DOHH2 (cell line): ENCODE measurements at regions not wholly inside any gene's neighbourhood (a gene's known extent, or its start where the extent isn't known, plus 50 kb on each side); places are given as distances from the start of the nearest gene placed in this dataset.
"Not testable (repeated sequence)": the region's sequence is repeated elsewhere in the genome, so short reads cannot be mapped to it uniquely, and the experiment has no call there.

Source experiments
- H3F3A ChIP-seq: fragments of 200-600 bp; sonication (generic), shearing (Covaris generic); 2 replicates; pipeline ENCODE4 v1.6.0; 2016; ENCODE audit warnings: antibody characterized with exemption, mild to moderate bottlenecking; ENCODE audit not compliant: control insufficient read depth, insufficient read depth
- H3K27ac ChIP-seq: fragments of 200-600 bp; sonication (generic); 2 replicates; pipeline ENCODE4 v1.5.1; 2014; ENCODE audit warnings: low read depth, mild to moderate bottlenecking, low read length, moderate library complexity
- H3K27me3 ChIP-seq: fragments of 200-600 bp; sonication (generic); 2 replicates; pipeline ENCODE4 v1.6.1; 2014; ENCODE audit warnings: mild to moderate bottlenecking, low read length, mixed read lengths; ENCODE audit not compliant: control insufficient read depth
- H3K36me3 ChIP-seq: fragments of 200-600 bp; sonication (generic); 2 replicates; pipeline ENCODE4 v1.6.1; 2014; ENCODE audit warnings: mild to moderate bottlenecking, low read length, moderate library complexity, mixed read lengths; ENCODE audit not compliant: control insufficient read depth
- H3K4me1 ChIP-seq: fragments of 200-600 bp; sonication (generic); 2 replicates; pipeline ENCODE4 v1.6.1; 2014; ENCODE audit warnings: mild to moderate bottlenecking, low read length, mixed read lengths; ENCODE audit not compliant: control insufficient read depth
- H3K4me2 ChIP-seq: fragments of 200-600 bp; sonication (generic); 2 replicates; pipeline ENCODE4 v1.6.0; 2014; ENCODE audit warnings: mild to moderate bottlenecking, low read length, moderate library complexity
- H3K4me3 ChIP-seq: fragments of 200-600 bp; sonication (generic); 2 replicates; pipeline ENCODE4 v1.5.1; 2014; ENCODE audit warnings: mild to moderate bottlenecking, low read length, mixed read lengths
- H3K79me2 ChIP-seq: fragments of 200-600 bp; sonication (generic); 2 replicates; pipeline ENCODE4 v1.6.1; 2014; ENCODE audit warnings: mild to moderate bottlenecking, low read length, mixed read lengths; ENCODE audit not compliant: control insufficient read depth
- H3K9me2 ChIP-seq: fragments of 200-600 bp; sonication (generic); replicated peaks from 2 replicates; pipeline ENCODE4 v1.6.1; 2014; ENCODE audit warnings: mild to moderate bottlenecking, low read length, mixed read lengths; ENCODE audit not compliant: control insufficient read depth
- H3K9me3 ChIP-seq: fragments of 200-600 bp; sonication (generic); 2 replicates; pipeline ENCODE4 v1.6.1; 2014; ENCODE audit warnings: antibody characterized with exemption, low read length, mixed read lengths; ENCODE audit not compliant: control insufficient read depth, insufficient read depth
- H4K20me1 ChIP-seq: fragments of 200-600 bp; sonication (generic); 2 replicates; pipeline ENCODE4 v1.6.0; 2014; ENCODE audit warnings: low read depth, mild to moderate bottlenecking, antibody characterized with exemption, low read length, moderate library complexity; ENCODE audit not compliant: control insufficient read depth, insufficient read depth
- CTCF ChIP-seq: fragments of 200-600 bp; sonication (generic); IDR thresholded peaks from one replicate; pipeline ENCODE4 v1.5.1; 2014; ENCODE audit warnings: antibody characterized with exemption, mild to moderate bottlenecking, low read depth, low read length; ENCODE audit not compliant: poor library complexity, severe bottlenecking
- EZH2phosphoT487 ChIP-seq: fragments of 200-600 bp; sonication (generic); IDR thresholded peaks from 2 replicates; pipeline ENCODE4 v1.6.1; 2017; ENCODE audit warnings: borderline replicate concordance, mild to moderate bottlenecking, antibody characterized with exemption, low read length, moderate library complexity, mixed read lengths

DNA sequence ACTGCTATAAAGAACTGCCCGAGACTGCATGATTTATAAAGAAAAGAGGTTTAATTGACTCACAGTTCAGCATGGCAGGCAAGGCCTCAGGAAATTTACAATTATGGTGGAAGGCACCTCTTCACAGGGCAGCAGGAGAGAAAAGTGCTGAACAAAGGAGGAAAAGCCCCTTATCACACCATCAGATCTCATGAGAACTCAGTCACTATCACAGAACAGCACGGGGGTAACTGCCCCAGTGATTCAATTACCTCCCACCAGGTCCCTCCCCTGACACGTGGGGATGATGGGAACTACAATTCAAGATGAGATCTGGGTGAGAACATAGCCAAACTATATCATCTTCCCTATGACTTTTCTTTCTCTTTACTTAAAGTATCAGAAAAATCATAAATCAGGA is 104.0 kb upstream of the SYN3 start:
- no peak overlapping the region for H3K27ac ChIP-seq
- no peaks in the 10 kb centered on the region for H3K36me3 ChIP-seq
- no peaks in the 10 kb centered on the region for H3K9me3 ChIP-seq
- H3K4me3 ChIP-seq: no peak overlapping the region
- no peaks in the 10 kb centered on the region for H3K9me2 ChIP-seq
- no peaks in the 10 kb centered on the region for H3F3A ChIP-seq
- no peaks in the 10 kb centered on the region for H3K79me2 ChIP-seq
- TF ChIP-seq EZH2phosphoT487 (no peak), CTCF (no peak)
- H3K27me3 ChIP-seq: no peaks in the 10 kb centered on the region
- peaks cover 9% of the 10 kb centered on the region for H3K4me1 ChIP-seq
- H3K4me2 ChIP-seq: no peak overlapping the region
- H4K20me1 ChIP-seq: no peaks in the 10 kb centered on the region

GRCh38 chr22:33160525-33160924 is 102.3 kb upstream of the SYN3 start:
- peaks cover 9% of the 10 kb centered on the region; the same call in 1 of the 2 replicates for H3K9me3 ChIP-seq
- TF ChIP-seq CTCF (no peak), EZH2phosphoT487 (no peak)
- H3K36me3 ChIP-seq: no peaks in the 10 kb centered on the region
- peaks cover 10% of the 10 kb centered on the region for H3K4me1 ChIP-seq
- H4K20me1 ChIP-seq: no peaks in the 10 kb centered on the region
- no peak overlapping the region for H3K4me2 ChIP-seq
- H3K79me2 ChIP-seq: no peaks in the 10 kb centered on the region
- no peak overlapping the region for H3K27ac ChIP-seq
- H3K27me3 ChIP-seq: no peaks in the 10 kb centered on the region
- no peaks in the 10 kb centered on the region for H3F3A ChIP-seq
- H3K9me2 ChIP-seq: no peaks in the 10 kb centered on the region
- H3K4me3 ChIP-seq: no peak overlapping the region

- not testable (repeated sequence) for H3K4me3 ChIP-seq, H4K20me1 ChIP-seq, H3K27ac ChIP-seq, H3K27me3 ChIP-seq, H3K79me2 ChIP-seq, H3K36me3 ChIP-seq, H3K4me2 ChIP-seq, H3K9me2 ChIP-seq, H3F3A ChIP-seq
- Histone ChIP-seq H3K4me1 (peaks cover 28% of the 10 kb centered on the region), H3K9me3 (peaks cover 19% of the 10 kb centered on the region)
These were observed 96.8 kb upstream of the SYN3 start for GRCh38 chr22:33154967-33155366.

GRCh38 chr22:33149611-33150010 is 91.4 kb upstream of the SYN3 start:
- Histone ChIP-seq H3K4me1 (peaks cover 28% of the 10 kb centered on the region), H4K20me1 (no peaks in the 10 kb centered on the region), H3K9me3 (peaks cover under 1% of the 10 kb centered on the region; the same call in 1 of the 2 replicates), H3K9me2 (no peaks in the 10 kb centered on the region), H3K36me3 (no peaks in the 10 kb centered on the region), H3K4me3 (no peak overlapping the region), H3K27ac (no peak overlapping the region), H3K4me2 (no peak overlapping the region), H3F3A (no peaks in the 10 kb centered on the region), H3K79me2 (no peaks in the 10 kb centered on the region), H3K27me3 (no peaks in the 10 kb centered on the region)
- TF ChIP-seq CTCF (no peak), EZH2phosphoT487 (no peak)
